LNCaP clone FGC (cell line): ENCODE measurements at regions not wholly inside any gene's neighbourhood (a gene's known extent, or its start where the extent isn't known, plus 50 kb on each side); places are given as distances from the start of the nearest gene placed in this dataset.

Experiments used
- DNase-seq: peaks from one replicate; pipeline ENCODE4 v3.0.0-alpha.2; 2011; ENCODE audit warnings: low read depth
- H3K4me3 ChIP-seq: 2 replicates; pipeline ENCODE4 v1.5.1; 2011; ENCODE audit warnings: mild to moderate bottlenecking, low read depth, low read length, control low read depth
- CTCF ChIP-seq: IDR thresholded peaks from 2 replicates; pipeline ENCODE4 v1.5.1; 2012; ENCODE audit warnings: mild to moderate bottlenecking; ENCODE audit not compliant: control insufficient read depth, insufficient read depth; ENCODE audit errors: extremely low read depth

GRCh38 chr13:65768545-65768944 lies 1461.6 kb downstream of the PCDH9 start:
- TF ChIP-seq CTCF, result no peak
- no peak overlapping the region for H3K4me3 ChIP-seq
- DNase-seq, result no peak

GRCh38 chr13:65763811-65764210 lies 1466.3 kb downstream of the PCDH9 start:
- H3K4me3 ChIP-seq, result no peak overlapping the region
- DNase-seq, result no peak
- TF ChIP-seq CTCF, result no peak

GRCh38 chr13:65762012-65762411 lies 1468.1 kb downstream of the PCDH9 start:
- no peak for TF ChIP-seq CTCF
- DNase-seq, result no peak
- no peak overlapping the region for H3K4me3 ChIP-seq

GRCh38 chr13:65756071-65756671 lies 1474.0 kb downstream of the PCDH9 start:
- no peak overlapping the region for H3K4me3 ChIP-seq
- DNase-seq, result no peak
- no peak for TF ChIP-seq CTCF

GRCh38 chr13:65748227-65748626 lies 1481.9 kb downstream of the PCDH9 start:
- no peak overlapping the region for H3K4me3 ChIP-seq
- TF ChIP-seq CTCF, result no peak
- no peak for DNase-seq

GRCh38 chr13:65746406-65746921 lies 1483.7 kb downstream of the PCDH9 start:
- no peak overlapping the region for H3K4me3 ChIP-seq
- no peak for TF ChIP-seq CTCF

GRCh38 chr13:65744836-65745235 lies 1485.3 kb downstream of the PCDH9 start:
- TF ChIP-seq CTCF, result no peak
- H3K4me3 ChIP-seq, result no peak overlapping the region
- DNase-seq, result no peak

More at GRCh38 chr13:65746406-65746921, 1483.7 kb downstream of the PCDH9 start:
- DNase-seq, result no peak
